ENCODE measurements at regions not wholly inside any gene's neighbourhood (a gene's known extent, or its start where the extent isn't known, plus 50 kb on each side); places are given as distances from the start of the nearest gene placed in this dataset.

DNA sequence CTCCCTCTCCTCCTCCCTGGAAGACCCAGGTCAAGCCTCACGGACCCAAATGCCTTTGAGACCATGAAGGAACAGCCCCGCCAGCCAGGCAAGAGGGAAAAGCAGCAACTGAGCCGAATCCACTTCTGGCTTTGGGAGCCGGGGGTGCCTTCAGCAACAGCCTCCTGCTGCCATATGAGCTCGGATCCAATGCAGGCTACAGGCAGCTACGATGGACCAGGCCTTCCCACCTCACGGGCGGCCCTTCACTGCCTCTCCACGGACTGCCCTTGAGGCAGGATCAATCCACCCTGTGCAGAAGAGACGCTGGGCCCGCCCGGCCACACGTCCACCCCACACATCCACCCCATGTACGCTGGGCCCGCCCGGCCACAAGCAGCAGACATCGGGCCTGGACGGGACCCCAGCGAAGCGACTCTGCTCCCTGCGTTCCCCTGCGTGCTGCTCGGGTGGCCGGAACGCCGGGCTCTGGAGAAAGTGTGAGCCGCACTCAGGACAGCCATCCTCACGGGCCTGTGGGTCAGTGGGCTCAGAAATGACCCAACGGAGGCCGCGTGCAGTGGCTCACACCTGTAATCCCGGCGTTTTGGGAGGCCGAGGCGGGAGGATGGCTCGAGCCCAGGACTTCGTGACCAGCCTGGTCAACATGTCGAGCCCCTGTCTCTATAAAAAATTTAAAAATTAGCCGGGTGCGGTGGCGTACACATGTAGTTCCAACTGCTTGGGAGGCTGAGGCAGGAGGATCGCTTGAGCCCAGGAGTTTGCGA lies 82.0 kb downstream of the FOXL3 start:
- DNase-seq = no peak

DNA sequence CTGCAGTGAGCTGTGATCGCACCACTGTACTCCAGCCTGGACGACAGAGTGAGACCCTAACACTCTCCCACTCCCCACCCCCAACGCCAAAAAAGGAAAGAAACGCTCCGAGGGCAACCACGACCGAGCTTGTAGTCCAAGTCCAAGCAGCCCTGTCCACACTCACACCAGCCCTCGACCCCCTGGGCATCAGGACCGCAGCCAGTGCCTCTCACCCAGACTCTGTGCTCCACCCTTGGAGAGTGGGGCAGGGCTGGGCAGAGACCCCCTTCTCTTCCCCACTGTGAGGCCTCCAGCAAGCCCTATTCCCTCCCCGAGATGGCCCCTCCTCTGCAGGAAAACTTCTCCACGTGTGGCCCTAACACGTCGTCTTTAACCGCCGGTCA lies 82.6 kb downstream of the FOXL3 start:
- DNase-seq = no peak

DNA sequence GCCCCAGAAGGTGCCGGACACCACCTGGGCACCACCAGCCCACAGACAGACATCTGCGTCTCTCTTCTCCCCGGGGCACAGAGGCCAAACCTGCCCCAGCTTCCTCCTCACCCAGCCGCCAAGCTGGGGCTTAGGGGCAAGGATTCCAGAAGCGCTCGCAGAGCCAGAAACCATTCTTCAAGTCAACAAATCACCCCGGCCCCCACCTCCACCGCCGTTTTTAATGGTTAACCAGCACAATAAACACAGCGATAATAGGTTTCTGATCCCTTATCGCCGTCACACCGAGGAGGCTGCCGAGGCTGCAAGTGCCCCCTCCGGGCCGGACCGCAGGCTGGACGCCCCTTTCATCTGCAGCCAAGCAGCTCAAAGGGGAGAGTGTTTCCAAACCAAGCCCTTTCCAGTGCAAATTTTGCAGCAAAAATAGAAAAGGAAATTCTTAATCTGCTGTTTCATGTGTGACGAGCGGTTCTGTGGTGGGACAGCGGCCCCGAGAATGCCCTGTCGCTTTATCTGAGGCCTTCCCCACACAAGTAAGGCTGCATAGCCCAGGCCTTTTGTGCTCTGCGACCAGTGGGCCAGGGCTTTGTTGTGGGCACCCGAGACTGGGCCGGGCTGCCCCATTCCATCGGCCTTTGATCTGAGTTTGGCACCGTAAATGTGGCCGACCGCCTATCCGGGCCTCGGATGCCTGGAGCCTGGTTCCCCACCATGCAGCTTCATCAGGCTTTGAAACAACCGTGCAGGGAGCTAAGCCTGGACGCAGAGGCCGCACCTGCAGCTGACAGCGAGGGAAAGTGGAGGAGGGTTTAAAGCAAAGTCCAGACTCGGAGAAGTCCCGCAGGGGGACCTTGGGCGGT lies 83.2 kb downstream of the FOXL3 start:
- DNase-seq = no peak

DNA sequence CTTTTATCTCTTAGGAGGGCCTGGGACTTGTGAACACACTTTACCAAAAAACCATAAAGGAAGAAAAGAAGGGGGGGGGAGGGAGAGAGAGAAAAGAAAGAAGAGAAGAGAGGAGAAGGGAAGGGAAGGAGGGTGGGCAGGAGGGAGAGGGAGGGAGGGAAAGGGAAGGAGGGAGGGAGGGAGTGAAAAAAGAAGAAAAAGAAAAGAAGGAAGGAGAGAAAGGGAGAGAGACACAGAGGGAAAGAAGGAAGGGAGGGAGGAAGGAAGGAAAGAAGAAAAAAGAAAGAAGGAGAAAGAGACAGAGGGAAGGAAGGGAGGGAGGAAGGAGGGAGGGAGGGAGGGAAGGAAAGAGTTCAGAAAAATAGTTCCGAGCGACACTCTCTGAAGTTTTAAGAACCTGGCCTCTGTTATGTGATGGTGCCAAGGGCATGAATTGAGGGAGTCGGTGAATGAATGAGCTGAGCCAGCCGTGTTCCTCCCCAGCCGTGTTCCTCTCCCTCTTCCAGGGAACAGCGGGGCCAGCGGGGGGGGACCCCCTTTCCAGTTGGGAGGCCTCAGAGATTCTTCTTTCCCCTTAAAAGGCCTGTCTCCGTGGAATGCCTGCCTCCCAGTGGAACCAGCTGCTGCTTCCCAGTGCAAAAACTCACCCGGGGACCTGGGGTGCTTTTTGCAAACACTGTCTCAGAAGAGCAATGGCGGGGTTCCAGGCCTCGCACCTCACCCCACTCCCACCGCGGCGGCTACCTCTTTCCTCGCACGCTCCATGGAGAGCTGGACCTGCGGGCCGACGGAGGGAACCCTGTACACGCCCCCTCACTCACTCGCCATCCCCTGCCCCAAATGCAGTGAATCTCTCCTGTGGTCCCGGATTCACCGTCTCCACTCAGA lies 84.1 kb downstream of the FOXL3 start:
- no peak for DNase-seq

DNA sequence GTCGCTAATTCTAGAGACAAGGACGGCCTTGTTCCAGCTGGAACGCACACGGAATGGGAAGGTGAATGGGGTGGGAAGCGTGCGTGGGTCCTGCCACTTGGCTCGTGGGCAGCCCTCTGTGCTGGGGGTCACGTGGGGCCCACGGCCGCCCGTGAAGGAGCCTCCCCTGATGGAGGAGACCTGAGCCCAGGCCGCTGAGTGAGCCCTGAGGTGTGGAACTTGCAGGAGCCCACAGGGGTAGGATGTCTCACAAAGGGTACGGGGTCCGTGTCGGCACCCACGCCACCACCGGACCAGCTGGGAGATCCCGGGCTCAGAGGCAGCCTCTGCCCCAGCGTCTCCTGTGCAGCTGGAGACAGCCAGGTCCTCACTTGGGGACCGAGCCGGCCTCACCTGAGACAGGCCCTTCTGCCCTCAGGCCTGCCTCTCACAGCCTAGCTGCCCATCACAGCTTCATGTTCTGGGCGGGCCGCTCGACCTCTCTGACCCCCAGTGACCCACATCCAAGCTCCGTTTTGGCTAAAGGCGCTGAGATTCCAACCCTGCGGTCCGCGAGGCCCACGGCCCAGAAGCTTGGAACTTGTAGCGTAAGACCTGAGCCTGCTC lies 84.8 kb downstream of the FOXL3 start:
- no peak for DNase-seq

DNA sequence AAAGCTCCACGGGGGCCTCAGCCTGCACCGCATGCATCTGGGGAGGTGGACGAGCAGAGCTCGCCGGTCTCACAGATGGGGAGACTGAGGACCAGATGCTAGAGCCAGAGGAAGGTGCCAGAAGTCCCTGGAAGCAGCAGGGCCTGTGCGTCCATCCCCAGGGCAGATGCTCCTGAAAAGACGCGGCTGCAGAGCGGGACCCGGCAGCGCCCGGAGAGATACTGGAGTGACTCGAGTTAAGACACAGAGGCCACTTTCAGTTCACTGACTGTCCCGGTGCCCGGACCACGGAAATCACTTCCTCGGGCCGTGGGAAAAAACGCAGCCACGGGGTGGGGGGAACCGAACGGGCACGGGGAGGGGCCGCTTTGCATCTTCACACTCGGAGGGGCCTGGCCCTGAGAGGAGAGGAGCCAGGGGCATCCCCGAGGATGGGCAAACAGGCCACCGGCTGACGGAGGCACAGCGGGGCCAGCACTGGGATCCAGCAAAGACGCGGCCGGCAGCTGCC lies 85.4 kb downstream of the FOXL3 start:
- DNase-seq = no peak

DNA sequence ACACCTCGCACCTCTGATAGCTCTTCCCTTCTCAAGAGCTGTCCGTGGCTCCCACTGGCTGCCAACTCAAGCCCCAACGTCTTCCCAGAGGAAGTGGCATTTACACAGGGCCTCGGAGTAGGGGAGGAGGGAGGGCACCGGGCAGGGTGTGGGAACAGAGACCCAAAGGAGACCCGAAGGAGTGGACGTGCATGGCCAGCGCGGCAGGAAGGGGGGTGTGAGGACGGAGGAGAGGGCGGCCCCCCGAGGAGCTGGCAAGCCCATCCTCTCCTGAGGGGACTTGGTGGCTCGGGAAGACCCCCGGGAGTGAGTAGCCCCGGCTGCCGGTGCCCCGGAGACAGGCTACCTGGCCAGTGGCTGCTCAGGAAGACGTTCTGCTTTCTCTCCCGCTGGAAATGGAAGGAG lies 85.9 kb downstream of the FOXL3 start:
- no peak for DNase-seq

DNA sequence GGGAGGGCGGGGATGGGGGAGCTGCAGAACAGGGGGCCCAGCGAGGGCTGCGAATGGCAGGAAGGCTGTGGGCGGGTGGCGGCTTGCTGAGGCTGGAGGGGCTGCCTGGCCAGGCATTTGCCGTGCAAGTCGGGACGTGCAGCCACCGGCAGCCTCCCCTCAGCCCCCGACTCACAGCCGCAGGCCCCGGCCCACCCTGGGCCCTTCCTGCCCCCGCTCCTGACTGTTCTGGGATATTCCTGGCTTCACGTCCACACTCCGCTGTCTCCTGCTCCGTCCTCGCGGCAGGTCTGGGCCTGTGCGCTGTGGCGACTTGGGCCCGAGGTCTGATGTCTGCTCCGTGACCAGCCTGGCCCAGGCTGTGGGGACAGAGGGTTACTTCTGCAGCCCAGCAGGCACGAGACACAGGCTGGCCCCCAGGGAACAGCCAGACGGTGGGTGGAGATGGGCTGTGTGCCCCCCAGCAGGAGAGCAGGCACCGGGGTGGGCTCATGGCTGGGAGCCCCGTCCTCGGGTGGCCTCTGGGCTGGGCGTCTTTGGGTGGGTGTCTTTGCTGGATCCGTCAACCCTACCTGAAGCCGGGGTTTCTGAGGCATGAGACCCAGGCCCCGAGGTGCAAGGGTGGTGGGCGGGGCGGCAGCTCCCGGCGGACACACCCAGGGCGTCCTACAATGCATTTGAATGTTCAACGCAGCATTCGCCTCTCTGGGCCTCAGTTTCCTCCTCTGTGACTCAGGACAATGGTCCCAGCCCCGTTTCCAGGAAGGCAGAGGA lies 86.5 kb downstream of the FOXL3 start:
- DNase-seq = no peak

DNA sequence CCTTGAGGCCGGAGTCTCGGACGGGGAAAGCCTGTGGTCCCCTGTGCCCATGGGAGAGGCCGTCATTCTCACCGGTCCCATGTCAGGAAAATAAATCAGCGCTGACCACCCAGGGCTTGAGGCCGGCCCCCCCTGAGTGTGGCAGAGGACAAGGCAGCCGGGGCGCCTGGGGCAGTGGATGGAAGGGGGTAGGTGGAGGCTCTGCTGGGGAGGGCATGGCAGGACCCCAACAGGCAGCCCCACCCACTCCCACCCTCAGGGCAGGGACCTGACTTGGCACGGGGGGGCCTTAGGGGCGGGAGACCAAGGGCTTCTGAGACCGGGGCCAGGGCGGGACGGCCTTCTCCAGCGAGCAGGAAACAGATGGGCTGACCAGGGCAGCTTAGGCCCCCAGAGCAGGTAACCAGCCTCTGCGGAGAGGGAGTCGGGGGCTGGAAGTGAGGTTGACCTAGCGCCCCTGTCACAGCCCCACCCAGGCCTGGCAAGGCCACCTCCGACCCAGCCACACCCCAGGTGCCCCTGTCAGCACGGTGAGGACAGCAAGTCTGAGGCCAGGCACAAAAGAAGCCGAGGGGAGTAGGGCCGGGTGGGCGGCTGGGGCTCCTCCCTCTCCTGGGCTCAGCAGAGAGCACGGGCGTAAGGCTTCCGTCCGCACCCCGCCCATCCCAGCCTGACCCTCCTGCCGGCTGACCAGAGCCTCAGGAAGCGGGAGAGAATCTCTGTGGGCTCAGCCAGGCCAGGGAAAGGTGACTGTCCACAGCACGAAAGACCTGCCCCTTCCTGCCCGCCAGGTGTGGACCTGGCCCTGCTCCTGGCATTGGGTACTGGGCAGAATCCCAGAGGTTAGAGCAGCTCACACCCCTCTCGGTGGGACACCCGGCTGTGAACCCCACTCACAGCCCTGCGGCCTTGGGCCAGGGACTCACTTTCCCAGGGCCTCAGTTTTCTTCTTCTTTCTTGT lies 87.4 kb downstream of the FOXL3 start:
- no peak for DNase-seq

DNA sequence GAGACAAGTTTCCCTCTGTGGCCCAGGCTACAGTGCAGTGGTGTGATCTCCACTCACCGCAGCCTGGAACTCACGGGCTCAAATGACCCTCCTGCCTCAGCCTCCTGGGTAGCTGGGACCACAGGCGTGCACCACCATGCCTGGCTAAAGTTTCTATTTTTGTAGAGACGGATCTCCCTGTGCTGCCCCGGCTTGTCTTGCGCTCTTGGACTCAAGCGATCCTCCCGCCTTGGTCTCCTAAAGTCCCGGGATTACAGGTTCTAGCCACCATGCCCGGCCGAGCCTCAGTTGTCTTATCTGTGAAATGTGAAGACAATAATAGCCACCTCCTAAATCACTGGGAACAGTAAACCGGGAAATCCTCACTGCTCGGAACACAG lies 88.1 kb downstream of the FOXL3 start:
- no peak for DNase-seq

DNA sequence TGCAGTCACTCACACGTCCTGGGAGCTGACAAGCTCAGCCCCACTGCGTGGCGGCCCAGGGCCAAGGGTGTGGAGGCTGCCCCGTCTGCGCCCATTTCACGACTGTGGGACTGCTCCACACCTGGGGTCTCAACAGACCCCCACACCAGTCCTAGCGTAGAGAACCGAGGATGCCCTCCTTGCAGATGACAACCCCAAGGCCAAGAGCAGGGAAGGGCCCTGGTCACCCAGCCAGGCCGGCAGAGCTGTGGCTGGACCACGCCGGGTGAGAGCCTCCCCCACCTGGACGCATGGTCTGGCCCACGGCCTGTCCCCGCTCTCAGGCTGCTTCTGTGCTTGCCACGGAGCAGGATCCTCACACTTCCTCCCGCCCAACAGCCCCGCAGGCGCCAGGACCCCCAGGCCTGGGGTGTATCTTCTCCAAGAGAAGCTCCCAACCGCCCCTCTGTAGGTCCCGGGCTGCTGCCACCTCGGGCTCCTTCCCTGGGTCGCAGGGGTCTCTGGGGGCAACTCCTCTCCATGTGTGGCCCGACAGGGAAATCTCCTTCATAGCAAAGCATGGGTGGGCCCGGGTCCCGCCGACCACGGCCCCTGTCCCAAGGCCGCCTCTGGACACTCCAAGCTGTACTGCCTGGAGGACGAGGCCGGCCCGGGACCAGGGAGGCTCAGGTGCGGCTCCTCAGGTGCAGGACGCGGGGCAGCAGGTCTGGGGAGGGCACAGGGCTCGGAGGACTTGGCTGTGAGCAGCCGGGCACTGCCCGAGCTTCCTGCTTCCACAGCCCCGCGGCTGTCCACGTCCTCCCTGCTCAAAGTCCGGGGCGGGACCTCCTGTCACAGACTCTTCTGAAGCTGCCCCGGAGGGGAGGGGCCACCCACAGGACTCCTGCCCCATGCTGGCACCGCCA lies 88.8 kb downstream of the FOXL3 start:
- DNase-seq = no peak

DNA sequence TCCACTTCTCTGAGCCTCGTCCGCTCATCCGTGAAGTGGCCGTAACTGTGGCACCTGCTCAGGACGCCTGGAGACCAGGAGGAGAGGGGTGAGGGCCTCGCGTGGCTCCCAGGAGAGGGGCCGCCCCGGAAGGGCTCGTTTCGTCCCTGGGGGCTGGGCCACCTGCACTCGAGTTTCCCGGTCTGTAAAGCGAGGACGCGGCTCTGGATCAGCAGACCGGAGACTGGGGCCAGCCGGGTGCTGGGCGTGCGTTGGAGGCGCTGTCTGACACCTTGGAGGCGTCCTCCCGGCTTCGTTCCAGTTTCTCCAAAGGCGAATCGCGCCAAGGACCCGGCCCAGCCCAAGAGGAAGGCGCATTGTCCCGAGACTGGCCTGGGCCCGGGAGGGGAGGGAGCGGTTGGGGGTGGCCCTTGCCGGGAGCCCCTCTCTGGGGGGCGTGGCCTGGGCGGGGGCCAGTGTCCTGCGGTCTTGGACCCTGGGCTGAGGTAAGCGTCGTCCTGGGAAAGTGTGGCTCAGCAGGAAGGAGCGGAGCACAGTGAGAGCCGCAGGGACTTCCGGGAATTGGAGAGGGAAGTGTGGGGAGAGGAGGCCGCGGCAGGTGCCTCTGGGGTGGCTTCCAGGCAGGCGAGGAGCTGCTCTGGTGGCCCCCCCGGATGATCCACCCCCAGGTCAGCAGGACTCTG lies 89.6 kb downstream of the FOXL3 start:
- no peak for DNase-seq

DNA sequence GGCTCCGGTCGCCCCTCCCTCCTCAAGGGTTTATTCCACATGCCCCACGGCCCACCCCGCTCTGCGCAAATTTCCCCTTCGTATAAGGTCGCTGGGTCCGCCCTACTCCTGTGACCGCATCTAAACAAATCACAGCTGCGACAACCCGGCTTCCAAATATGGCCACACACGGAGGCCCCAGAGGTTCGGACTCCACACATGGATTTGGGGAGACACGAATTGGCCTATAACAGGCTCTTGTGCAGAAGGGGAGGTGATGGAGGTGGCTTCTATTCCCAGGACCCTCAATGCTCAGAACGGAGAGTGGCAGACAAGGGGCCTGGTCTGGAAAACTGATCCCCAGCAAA lies 90.1 kb downstream of the FOXL3 start:
- DNase-seq = peak; percentile 14 to 30

DNA sequence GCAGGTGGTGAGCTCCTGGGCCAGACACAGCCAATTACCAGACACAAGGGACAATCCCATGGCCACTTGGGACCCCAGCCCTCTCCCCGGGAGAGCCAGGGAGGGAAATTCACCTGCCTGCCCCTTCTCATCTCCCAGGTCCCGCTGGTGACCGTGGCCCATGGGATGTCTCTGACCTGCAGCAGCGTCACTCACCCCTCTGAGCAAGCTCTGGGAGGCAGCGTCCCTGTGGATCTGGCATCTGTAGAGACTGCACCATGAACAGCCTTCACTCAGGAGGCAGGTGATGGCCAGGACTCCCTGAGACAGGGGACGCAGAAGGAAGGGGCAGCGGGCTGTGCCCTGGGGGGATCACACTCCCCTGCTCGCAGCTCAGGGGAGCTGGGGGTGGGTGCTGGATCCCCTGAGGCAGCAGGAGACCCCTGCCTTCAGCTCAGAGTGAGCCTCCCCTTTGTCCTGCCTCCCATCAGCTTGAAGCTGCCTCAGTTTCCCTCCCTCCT lies 90.8 kb downstream of the FOXL3 start:
- DNase-seq = no peak

DNA sequence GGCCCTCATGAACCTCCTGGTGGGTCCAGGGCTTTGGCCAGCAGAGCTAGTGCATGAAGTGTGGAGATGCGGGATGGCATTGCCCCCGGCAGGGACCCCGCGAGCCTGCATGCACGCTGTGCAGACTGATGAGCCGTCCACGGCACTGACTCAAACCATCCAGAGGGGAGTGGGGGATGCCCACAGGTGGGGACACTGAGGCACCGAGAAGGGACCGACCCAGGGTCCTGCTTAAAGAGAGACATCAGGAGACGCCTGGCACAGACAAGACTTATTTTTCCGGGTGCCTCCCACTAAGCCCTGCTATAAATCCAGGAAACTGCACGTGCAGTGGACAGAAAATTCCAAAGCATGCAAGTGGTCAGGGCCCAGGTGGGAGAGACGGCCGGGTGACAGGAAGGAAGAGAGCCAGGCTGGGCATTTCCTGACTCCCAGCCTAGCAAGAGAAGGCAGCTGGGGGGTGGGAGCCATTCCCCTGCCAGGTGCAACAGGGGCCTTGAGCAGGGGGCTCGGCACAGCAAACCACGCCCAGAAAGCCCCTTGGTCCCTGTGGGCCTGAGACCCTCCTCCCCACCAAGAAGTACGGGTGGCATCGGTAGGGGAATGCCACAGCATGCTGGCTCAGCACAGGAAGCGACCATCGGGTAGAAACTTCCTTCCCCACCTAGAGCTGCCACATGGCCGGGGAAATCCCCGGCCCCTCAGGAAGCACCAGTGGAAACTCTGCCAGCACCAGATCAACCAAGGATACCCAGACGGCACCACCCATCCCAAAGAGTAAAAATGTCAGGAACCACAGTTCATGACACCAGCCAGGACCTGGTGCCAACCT lies 91.5 kb downstream of the FOXL3 start:
- peak; percentile 14 to 56 for DNase-seq

DNA sequence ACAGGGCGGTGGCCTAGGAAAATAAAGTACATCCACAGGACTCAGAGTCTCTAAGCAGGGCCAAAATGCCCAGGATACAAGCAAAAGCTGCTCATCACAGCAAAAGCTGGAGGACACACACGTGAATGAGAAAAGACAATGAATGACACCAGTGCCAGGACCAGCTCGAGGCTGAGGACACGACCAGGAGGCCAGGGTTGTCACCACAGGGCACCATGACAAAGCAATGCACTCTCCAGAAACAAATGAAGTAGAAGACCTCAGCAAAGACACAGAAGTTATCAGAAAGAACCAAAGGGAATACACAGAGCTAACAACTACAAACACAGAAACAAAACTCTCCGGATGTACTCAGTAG lies 92.1 kb downstream of the FOXL3 start:
- DNase-seq = no peak

DNA sequence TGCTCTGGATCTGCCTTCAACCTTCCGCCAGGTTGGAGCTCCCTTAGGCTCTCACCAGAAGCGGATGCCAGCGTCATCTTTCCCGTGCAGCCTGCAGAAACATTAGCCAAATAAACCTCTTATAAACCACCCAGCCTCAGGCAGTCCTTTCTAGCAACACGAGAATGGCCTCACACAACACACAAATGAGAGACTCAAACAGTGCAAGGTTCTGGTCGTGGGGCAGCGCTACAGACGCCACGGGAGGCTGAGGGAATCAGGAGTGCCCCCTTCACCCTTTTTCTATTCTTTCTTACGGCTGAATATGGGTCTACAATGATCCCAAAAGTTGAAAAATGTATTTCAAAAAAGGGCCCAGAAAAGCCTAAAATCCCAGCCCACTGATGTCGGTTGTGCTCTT lies 96.4 kb downstream of the FOXL3 start:
- DNase-seq = no peak
